RWPE1 (cell line): ENCODE measurements at regions not wholly inside any gene's neighbourhood (a gene's known extent, or its start where the extent isn't known, plus 50 kb on each side); places are given as distances from the start of the nearest gene placed in this dataset.

Source experiments
- CTCF ChIA-PET: fragments of 350-600 bp; sonication (Branson Sonifier 250); formaldehyde crosslinking; extraction: SDS; loops from one replicate; lab custom pipeline; 2021; lab: Yijun Ruan, JAX
- POLR2A ChIA-PET: fragments of 400-600 bp; formaldehyde crosslinking; extraction: SDS; loops from one replicate; lab custom pipeline; 2020; ENCODE audit warnings: antibody characterized with exemption; ENCODE audit not compliant: low non-redundant PET; lab: Yijun Ruan, JAX
- DNase-seq: peaks from one replicate; pipeline ENCODE4 v3.0.0; 2012; ENCODE audit warnings: low spot score
- H3K27ac ChIP-seq: fragments of 450-650 bp; 2 replicates; pipeline ENCODE4 v1.5.1; 2017
- CTCF ChIP-seq: fragments of 450-650 bp; conservative IDR thresholded peaks from 2 replicates; pipeline ENCODE4 v1.5.1; 2017; ENCODE audit warnings: low read depth, mild to moderate bottlenecking

- no peak for DNase-seq
- H3K27ac ChIP-seq, result no peak overlapping the region
- no peak for TF ChIP-seq CTCF
- ChIA-PET CTCF (interaction anchor here (0.5 kb wide), 1 partner anchor 99 kb away, joined by 3 read pairs; no protein-coding TSS in a partner anchor), POLR2A (no interaction called here)
These were observed 94.7 kb downstream of the RAMP3 start for GRCh38 chr7:45252248-45252647.

GRCh38 chr7:45252857-45253256, 95.3 kb downstream of the RAMP3 start:
- POLR2A ChIA-PET, result no interaction called here
- no peak for TF ChIP-seq CTCF

GRCh38 chr7:45253368-45253767, 95.8 kb downstream of the RAMP3 start:
- no peak overlapping the region for H3K27ac ChIP-seq
- ChIA-PET CTCF (interaction anchor here (0.7 kb wide), 1 partner anchor 12 kb away, joined by 3 read pairs; no protein-coding TSS in a partner anchor), POLR2A (no interaction called here)
- DNase-seq, result no peak
- no peak for TF ChIP-seq CTCF

More at GRCh38 chr7:45252857-45253256, 95.3 kb downstream of the RAMP3 start:
- no peak for DNase-seq
- no peak overlapping the region for H3K27ac ChIP-seq
- CTCF ChIA-PET, result interaction anchor here (0.5 to 0.7 kb wide), 2 partner anchors 12 to 100 kb away, joined by 3 read pairs; no protein-coding TSS in a partner anchor

GRCh38 chr7:45255187-45255586, 97.6 kb downstream of the RAMP3 start:
- DNase-seq, result no peak
- ChIA-PET CTCF (interaction anchor here (0.6 kb wide), 1 partner anchor 173 kb away, joined by 3 read pairs; no protein-coding TSS in a partner anchor), POLR2A (no interaction called here)
- TF ChIP-seq CTCF, result no peak
- no peak overlapping the region for H3K27ac ChIP-seq

GRCh38 chr7:45256309-45256708, 98.7 kb downstream of the RAMP3 start:
- ChIA-PET POLR2A (no interaction called here), CTCF (no interaction called here)
- no peak overlapping the region for H3K27ac ChIP-seq
- no peak for DNase-seq
- no peak for TF ChIP-seq CTCF

GRCh38 chr7:45256775-45257174, 99.2 kb downstream of the RAMP3 start:
- DNase-seq, result no peak
- ChIA-PET CTCF (no interaction called here), POLR2A (no interaction called here)
- TF ChIP-seq CTCF, result no peak
- no peak overlapping the region for H3K27ac ChIP-seq
